GM18858 (cell line): ENCODE measurements at regions not wholly inside any gene's neighbourhood (a gene's known extent, or its start where the extent isn't known, plus 50 kb on each side); places are given as distances from the start of the nearest gene placed in this dataset.
"Not testable (repeated sequence)": the region's sequence is repeated elsewhere in the genome, so short reads cannot be mapped to it uniquely, and the experiment has no call there.

Experiments used
- ATAC-seq: cut with Tn5 transposase; IDR thresholded peaks from one replicate; pipeline ENCODE4 v1.9.1; 2021; ENCODE audit not compliant: unreplicated experiment

DNA sequence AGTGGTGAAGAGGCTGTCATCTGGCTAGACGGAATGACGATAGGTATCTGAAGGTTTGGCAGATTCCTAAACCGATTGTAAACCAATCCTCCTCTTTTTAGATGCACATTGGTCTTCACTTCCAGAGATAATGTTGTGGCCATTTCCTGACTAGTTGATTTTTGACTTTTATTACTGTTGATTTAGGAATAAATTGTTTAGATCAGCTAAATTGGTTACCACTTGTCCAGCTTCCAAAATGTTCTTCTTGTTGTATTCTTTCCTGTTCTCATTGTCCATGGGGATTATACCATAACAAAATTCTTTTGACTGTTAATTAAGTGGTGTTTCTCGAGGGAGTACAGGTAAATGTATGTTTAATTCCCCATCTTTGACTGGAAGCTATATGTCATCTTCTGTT is 119.7 kb downstream of the MACROH2A1 start:
- ATAC-seq, result no peak

DNA sequence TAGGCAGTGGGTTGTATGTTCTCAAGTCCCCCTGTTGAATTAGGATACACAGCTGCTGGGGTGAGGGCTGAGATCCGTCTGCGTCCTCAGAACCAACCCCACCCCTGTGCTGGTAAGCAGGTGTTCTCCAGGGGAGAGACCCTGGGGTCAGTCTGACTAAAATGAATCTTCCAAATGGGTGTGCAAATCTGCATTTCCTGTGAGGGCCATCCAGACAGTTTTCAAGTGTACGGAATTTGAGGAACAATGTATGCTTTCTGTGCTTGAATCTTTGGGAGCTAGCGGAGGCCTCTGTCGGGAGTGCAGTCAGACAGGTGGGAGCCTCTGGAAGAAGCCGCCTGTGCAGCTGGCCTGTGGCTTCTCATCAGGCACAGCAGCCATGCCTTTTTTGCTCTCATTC is 122.9 kb downstream of the MACROH2A1 start:
- ATAC-seq, result no peak

DNA sequence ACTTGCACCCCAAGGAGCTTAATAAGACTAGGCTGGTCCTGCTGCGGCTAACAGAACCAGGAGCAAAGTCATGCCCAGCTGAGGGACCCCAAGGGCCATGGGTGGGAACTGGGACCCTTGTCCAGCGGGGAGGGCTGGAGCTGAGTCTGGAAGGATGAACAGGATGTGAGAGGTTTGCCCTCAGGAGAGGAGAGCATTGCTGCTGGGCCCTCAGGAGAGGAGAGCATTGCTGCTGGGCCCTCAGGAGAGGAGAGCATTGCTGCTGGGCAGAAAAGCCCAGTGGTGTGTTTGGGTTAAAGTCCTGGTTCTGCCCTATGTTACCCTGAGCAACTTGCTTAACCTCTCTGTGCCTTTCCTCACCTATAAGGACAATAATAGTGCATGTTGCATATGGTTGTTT is 125.8 kb downstream of the MACROH2A1 start:
- no peak for ATAC-seq

DNA sequence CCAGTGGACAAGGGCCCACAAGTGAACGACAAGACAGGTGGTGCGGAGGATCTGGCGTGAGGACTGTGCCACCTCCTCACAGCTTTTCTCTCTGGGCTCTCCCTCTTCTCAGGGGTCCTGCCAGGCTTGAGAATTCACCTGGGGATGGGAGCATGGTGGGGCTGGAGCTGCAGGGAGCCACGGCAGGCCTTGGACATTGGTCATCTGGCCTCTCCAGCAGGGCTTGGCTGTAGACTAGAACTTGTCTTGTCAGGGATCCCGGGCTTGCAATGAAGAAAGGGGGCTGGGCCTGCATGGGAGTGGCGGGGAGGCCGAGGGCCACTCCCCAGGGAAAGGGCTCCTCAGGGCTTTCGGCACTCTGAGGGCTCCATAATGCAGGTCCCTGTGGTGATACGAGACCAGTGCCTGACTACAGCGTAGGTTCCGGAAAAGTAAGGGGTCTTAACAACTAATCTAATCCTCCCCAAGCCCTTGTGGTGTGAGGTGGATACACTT is 126.7 kb downstream of the MACROH2A1 start:
- no peak for ATAC-seq

DNA sequence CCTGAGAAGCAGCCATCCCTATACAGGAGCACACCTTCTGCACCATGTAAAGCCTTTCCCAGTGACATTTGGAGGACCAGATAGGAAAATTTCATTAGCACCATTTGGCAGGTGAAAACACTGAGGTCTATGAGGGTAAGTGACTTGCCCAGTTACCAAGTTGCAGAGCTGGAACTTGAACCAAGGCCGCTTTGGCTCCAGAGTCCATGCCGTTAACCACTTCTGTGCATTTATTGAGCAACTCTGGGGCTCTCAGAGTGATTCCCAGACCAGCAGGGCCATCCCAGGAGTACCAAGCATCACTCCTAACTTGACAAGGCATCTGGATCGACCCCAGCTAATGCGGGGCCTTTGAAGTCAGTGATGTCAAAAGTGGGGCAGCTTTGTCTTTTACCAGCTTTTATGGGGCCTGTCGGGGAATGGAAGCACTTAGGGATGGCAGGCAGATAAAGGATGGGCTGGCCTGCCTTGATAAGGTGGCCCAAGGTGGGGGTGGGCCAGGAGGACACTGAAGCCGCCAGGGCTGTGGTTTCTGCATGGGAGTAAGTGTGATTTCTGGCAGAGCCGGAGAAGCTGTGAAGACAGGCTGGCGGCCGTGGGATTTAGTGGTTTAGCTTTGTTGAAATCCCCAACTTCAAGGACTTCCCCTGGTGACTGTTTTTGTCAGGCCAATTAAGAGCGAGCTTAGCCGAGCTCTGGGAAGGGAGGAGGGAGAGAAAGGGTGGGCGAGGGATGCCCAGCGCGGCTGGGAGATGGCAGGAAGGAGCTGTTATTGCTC is 127.3 kb downstream of the MACROH2A1 start:
- no peak for ATAC-seq

DNA sequence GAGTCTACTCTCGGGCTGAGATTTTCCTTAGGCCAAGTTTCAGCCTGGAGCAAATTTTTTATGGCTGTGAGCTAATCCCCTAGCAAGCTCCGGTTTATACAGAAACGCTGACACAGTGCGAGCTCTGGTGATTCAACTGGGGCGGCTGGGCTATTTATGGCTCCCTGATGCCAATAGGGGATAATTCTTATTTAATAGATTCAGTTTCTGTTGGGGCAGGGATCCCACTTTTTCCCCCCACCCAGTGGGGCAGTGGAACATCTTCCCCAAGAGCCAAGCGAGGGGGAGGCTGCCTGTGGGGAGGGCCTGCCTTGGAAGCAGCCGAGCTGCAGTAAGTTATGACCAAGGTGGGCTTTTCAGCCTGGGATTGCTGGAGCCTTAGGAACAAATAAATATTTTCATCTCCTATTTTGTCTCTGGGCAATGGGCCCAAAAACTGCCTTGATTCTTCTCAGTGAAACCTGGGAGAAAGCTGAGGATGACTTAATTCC is 129.1 kb downstream of the MACROH2A1 start:
- ATAC-seq, result no peak

DNA sequence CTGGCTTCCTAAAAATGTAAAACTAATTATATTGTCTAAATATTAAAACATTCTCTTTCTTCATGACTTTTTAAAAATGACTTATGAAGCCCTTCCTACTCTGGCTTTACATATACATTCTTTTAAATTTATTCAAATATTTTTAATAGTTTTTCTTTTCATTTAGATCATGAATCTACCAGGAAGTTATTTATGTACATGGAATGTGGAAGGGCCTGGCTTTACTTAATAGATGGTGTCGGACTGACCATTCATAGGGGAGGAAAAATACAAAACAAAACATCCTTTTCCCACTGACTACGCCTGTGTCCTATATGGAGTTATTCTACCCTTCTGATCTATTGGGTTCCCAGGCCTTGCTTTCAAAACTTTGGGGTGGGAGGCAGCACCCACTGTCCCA is 129.8 kb downstream of the MACROH2A1 start:
- no peak for ATAC-seq

DNA sequence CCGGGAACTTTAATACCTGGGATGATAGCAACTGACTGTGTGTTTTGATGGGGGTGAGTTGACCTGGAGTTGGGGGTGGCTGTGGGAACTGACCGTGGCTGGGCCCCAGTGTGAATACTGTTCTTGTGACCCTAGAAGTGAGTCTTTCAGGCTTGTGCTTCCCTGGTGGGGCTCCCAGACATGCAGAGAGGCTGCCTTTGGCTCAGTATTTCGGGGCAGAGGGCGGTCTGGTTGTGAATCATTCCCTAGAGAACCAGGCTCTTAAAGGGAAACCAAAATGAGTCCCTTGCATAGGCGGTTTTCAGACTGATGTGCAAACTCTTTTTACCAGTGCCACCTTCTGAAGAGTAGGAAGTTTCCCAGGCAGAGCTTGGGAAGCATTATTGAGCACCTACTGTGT is 132.1 kb downstream of the MACROH2A1 start:
- no peak for ATAC-seq

DNA sequence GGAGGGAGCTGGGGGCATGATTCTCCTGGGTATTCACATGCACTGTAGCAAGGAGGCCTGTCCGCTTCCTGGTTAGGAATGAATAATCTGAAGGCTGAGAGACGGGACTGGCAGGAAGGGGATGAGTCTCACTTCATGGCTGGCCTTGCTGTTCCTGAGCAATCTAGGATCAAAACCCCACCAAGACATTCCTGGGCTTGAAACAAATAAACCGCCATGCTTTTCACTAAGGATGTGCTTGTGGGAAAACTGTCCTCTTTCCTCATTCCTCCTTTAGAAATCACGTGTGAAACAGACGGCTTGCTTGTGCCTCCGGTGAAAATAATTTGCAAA is 132.8 kb downstream of the MACROH2A1 start:
- no peak for ATAC-seq

DNA sequence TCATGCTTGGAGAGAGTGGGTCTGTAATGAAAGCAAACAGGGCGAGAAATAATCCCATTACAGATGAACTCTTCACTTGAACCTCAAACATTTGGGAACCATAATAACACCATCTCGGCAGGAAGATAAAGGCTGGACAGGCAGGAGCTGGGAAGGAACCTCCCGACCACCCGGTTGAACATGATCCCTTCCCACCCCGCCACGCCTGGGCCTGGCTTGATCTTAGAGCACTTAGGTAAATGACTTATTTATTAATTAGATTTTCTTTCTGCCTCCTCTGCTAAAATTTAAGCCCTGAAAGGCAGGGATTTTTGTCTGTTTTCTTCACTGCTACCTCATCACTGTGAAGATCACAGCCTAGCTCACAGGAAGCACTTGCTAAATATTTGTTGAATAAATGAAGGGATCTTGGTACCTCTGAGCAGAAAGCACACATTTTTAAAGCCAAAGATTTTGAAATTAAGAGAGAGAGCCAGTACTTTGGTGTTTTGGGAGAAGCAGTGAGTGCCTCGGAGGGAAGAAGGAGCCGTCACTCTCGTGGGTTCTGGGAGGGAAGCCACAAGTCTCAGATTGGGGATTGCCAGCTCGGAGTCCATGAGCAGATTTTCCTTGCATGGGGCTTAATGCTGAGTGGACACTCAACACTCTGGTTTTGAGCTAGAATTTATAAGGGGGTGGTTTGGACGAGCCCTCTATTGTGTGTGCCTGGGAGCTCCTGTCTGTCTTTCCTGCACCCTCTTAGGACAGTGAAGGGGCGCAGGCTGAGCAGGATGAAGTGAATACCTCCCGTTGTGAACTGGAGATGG is 133.3 kb downstream of the MACROH2A1 start:
- no peak for ATAC-seq

DNA sequence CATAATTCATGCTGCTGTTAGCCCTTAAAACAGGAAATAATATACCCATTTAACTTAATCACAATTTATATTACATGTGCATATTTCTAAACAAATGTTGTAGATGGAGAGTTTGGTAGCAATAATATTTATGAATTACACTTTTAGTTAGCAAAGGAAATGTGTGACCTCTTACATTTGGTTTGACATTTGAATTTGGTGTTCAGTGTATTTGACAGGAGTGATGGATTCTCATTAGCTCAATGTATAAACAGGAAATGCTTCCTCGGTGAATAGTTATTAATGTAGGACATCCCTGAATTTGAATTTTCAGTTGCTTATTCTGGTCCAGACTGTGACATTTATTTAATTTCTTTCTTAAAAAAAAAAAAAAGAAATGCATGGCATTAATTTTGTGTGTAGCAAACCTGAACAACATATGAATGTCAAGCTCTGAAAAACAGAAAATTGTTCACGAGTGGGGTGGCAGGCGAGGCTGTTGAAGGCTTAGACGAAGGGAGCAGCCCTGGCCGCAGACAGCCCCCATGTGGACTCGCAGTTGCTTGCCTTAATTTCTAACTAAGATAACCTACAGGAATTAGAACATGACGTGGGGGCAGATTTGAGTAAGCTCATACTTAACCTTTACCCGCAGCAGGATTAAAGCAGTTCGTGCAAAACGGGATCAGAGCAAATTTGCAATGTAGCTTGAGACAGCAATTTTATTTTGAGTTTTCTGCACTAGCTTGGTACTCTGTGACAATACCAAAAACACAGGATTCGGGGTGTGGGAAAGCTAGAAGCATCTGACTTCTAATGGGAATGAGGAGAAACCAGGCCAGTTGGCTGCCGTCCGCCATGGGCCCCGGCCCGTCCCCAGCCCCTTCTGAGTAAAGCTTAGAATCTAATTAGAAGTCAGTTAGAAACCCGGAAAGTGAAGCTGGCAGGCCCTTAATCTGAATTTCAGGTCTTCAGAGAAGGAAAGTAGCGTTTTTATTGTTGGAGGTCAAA is 134.3 kb downstream of the MACROH2A1 start:
- no peak for ATAC-seq

DNA sequence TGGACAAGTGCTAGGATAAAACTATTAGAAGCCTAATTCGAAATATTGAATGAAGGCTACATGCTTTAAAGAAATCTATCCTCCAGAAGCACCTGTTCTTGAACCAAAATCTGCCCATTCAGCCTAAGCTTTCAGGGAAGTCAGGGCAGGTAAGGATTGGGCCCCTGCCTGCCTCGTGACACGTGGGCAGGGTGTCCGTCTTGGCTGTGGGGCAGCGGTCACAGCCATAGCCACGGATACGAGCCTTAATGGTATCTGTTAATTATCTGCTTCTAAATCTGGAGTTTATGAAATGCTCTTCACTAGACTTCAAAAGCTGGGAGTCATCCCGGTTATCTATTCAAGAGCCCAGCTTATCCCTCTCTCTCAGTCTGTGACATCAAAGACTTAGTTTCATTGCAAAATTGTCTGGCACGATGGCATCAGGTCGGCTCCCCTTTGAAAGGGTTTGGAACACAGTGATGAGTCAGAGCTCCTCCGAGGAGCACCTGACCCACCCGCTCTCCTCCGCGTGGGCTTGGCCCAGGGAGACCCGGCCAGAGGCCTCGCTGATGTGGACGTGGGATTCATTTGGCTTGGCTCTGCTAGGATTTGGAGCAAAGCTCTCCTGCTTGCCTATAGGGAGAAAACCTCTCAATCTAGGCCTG is 135.9 kb downstream of the MACROH2A1 start:
- ATAC-seq, result no peak

DNA sequence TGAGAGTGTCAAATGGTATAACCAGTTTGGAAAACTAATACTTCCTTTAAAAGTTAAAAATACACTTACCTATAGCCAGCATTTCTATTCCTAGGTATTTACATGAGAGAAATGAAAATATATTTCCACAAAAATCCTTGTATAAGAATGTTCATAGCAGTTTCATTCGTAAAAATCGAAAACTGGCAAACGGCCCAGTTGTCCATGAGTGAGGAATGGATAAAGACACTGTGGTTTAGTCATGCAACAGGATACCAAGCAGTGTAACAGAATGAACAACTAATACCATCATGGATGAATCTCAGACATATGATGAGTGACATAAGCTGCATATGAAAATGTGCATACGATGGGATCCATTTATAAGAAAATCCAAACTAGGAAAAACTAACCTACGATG is 136.7 kb downstream of the MACROH2A1 start:
- no peak for ATAC-seq

DNA sequence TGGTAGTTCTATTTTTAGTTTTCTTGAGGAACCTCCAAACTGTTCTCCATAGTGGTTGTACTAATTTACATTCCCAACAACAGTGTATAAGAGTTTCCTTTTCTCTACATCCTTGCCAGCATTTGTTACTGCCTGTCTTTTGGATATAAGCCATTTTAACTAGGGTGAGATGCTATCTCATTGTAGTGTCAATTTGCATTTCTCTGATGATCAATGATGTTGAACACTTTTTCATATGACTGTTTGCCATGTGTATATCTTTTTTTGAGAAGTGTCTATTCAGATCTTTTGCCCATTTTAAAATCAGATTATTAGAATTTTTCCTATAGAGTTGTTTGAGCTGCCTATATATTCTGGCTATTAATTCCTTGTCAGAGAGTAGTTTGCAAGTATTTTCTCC is 138.9 kb downstream of the MACROH2A1 start:
- not testable (repeated sequence) for ATAC-seq

DNA sequence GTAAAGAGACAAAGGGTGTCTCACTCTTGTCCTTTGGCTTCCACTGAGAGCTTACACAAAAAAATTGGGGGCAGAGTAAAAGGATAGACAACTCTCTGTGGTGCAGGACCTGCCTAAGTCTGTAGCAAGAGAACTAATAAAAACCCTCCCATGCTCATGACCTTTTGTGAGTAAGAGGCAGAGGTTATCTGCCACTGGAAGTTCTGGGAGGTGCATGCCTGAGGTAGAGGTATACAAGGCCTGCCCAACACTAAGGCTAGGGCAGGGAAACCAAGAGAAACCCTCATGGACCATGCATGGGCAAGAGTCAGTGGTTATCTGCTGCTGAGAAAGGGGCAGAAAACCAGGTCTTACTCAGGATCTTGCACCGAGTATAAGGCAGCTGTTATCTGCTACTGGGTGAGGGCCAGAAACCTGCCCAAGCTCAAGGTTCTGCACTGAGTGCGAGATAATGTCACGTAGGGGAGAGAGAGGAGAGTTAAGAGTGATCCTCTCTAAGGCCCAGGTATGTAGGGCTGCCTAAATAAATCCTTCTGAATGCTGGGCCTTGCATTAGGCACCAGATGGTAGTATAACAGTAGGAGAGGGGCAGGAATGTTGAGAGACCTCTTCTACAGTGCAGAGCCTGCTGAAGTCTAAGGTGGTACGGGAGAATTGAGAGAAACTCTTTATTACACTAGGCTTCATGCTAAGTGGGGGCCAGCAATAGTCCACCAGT is 143.4 kb downstream of the MACROH2A1 start:
- no peak for ATAC-seq

DNA sequence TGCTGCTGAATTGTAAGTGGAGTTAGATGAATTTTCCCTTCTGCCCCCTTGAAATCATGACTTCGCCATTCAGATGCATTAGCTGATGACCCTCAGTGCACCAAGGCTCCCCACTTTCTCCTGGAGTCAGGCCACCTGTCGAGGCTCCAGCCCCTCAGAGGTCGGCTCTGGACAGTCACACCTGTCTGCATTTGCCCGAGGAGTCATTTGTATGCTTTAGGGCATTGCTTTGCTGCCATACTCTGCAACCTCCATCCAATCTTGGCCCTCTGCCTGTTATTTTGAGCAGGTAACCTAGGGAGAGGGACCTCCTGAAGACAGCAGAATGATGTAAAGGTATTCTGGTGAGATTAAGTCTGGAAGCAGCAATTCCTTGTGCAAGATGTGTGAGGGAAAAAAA is 144.8 kb downstream of the MACROH2A1 start:
- no peak for ATAC-seq

DNA sequence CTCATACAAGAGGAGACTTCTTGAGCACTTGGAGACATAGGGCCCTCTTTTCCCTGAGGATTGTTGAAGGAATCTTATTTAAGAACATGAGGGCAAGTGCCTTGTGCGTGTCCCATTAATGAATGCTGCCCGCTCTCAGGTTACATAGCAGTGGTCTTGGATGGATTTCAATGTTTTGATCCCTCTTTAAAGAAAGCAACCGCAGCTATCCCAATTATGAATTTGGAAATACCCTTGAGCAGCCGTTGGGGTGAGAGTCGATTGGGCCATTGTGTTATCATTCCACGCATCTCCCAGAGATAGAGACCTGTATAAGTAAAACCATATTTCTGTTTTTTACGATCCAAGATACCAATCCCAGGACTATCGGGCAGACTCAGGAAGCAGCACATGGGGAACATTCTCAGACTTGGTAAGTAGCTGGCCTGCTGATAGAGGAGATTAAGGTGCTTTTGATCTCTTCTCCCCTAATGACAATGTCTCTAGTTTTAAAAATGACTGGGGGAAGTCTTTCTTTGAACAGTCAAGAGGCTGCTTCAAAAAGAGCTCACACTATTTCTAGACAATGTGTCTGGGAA is 145.3 kb downstream of the MACROH2A1 start:
- no peak for ATAC-seq

DNA sequence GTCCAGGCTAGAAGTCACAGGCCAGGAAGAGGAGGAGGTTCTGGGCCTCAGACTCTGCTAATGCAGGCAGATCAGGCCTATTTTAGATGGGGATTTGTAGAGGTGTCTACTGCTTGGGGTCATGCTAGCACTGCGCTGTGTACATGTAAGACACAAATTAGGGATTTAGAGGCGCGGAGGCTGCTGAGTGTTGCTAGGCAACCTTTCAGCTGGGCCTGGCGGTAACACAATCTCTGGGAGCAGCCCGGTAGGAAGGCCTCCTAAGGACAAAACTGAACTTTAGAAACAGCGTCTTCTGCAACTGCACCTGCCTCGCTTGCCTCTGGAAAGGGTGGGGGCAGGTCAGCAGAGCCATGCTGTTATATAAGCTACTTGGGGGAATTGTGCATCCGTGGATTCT is 147.9 kb downstream of the MACROH2A1 start:
- ATAC-seq, result no peak

DNA sequence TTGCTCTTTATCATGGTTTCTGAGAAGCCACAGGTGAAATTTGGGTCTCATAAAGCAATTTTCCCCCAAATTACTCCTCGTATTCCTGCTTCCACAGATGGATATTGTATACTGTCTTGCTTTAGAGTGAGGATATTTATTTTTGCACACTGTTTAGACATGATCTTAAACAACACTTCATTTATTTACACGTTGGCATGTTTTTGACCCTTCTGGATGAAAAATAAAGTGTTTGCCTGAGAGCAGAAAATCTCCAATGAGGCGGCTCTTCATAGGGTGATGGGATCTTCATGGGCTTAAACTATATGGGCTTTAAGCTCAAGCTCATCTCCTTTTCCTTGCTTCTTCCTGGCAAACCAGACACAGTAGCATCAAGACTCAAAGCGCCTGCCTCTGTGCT is 148.4 kb downstream of the MACROH2A1 start:
- ATAC-seq, result no peak

DNA sequence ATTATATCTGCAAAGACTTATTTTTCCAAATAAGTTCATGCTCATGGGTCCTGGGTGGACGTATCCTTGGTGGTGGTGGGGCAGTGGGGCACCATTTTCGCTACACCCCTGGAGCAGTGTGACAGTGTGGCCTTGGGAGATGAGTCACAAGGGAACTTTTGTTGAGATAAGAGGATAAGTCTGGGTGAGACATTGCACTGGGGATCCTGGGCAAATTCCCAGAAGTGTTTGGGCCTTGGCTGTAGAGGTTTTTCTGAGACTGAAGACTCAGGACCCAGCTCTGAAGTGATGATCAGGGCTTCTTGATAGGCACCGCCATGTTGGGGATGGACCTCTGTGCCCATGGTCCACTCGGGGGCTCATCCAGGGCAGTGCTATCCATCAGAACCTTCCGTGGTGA is 149.4 kb downstream of the MACROH2A1 start:
- ATAC-seq, result no peak
